UCSD-AML1 (cell line): ENCODE measurements at regions not wholly inside any gene's neighbourhood (a gene's known extent, or its start where the extent isn't known, plus 50 kb on each side); places are given as distances from the start of the nearest gene placed in this dataset.

Experiments used
- DNase-seq: peaks from one replicate; lab custom pipeline; 2025; ENCODE audit not compliant: unreplicated experiment; lab: John Stamatoyannopoulos, UW

- peak; percentile 14 for DNase-seq
These were observed 91.5 kb downstream of the FOXL3 start for GRCh38 chr7:381211-382042.

GRCh38 chr7:382043-382400 lies 92.1 kb downstream of the FOXL3 start:
- no peak for DNase-seq

GRCh38 chr7:386385-386784 lies 96.4 kb downstream of the FOXL3 start:
- DNase-seq, result no peak

- DNase-seq, result no peak
These were observed 97.4 kb downstream of the FOXL3 start for GRCh38 chr7:387132-388022.

GRCh38 chr7:388023-388960 lies 98.3 kb downstream of the FOXL3 start:
- no peak for DNase-seq

GRCh38 chr7:388961-389701 lies 99.2 kb downstream of the FOXL3 start:
- no peak for DNase-seq

GRCh38 chr7:389911-390601 lies 100.1 kb downstream of the FOXL3 start:
- DNase-seq, result no peak

- DNase-seq, result no peak
These were observed 100.9 kb downstream of the FOXL3 start for GRCh38 chr7:390761-391410.

- DNase-seq, result no peak
These were observed 101.5 kb downstream of the FOXL3 start for GRCh38 chr7:391411-391951.

- DNase-seq, result no peak
These were observed 102.1 kb downstream of the FOXL3 start for GRCh38 chr7:391961-392524.

GRCh38 chr7:392822-393221 lies 102.9 kb downstream of the FOXL3 start:
- no peak for DNase-seq

- DNase-seq, result no peak
These were observed 105.7 kb downstream of the FOXL3 start for GRCh38 chr7:395643-396042.

- no peak for DNase-seq
These were observed 108.9 kb downstream of the FOXL3 start for GRCh38 chr7:398888-399287.

GRCh38 chr7:400901-401485 lies 111.0 kb downstream of the FOXL3 start:
- no peak for DNase-seq

- no peak for DNase-seq
These were observed 111.5 kb downstream of the FOXL3 start for GRCh38 chr7:401495-401894.

- no peak for DNase-seq
These were observed 114.7 kb downstream of the PDGFA start for GRCh38 chr7:404812-405488.

GRCh38 chr7:405489-406211 lies 114.0 kb downstream of the PDGFA start:
- DNase-seq, result no peak
